ENCODE measurements at regions not wholly inside any gene's neighbourhood (a gene's known extent, or its start where the extent isn't known, plus 50 kb on each side); places are given as distances from the start of the nearest gene placed in this dataset.

- TF ChIP-seq POLR2A (IDR thresholded peaks at IDR 0.05) (no peak), CTCF (IDR thresholded peaks at IDR 0.05) (no peak)
These were observed 807.5 kb upstream of the SLC10A2 start for GRCh38 chr13:103873725-103874124.

All from gastroesophageal sphincter (tissue), 3 donors.